A673 (cell line): ENCODE measurements at regions not wholly inside any gene's neighbourhood (a gene's known extent, or its start where the extent isn't known, plus 50 kb on each side); places are given as distances from the start of the nearest gene placed in this dataset.

Experiments
- BruUV-seq: library from RNA; stranded (reverse); fragments of 400-500 nt; replicated peaks from 2 replicates; lab custom pipeline; 2021; lab: Mats Ljungman, UMichigan
- CTCF ChIA-PET: fragments of 300-600 bp; sonication (Branson Sonifier 250); formaldehyde crosslinking; loops from one replicate; lab custom pipeline; 2022; ENCODE audit warnings: antibody characterized with exemption; lab: Charles Lee
- POLR2A ChIA-PET: fragments of 300-600 bp; sonication (Branson Sonifier 250); formaldehyde crosslinking; loops from one replicate; lab custom pipeline; 2022; ENCODE audit warnings: antibody characterized with exemption; ENCODE audit not compliant: low non-redundant PET; lab: Charles Lee
- DNase-seq: peaks from one replicate; pipeline ENCODE4 v3.0.0-alpha.2; 2015; ENCODE audit warnings: low spot score
- H3K27ac ChIP-seq: fragments of 200-600 bp; sonication (generic); 2 replicates; pipeline ENCODE4 v1.5.1; 2016; ENCODE audit warnings: mixed run types, low read depth, mild to moderate bottlenecking, mixed read lengths, antibody characterized with exemption, low read length; ENCODE audit not compliant: poor library complexity, severe bottlenecking
- H3K27me3 ChIP-seq: fragments of 200-600 bp; sonication (generic); replicated peaks from 2 replicates; pipeline ENCODE4 v1.6.1; 2017; ENCODE audit warnings: mixed run types, low read depth, mild to moderate bottlenecking, mixed read lengths, antibody characterized with exemption, low read length; ENCODE audit not compliant: insufficient read depth, poor library complexity
- H3K36me3 ChIP-seq: fragments of 200-600 bp; sonication (generic); 2 replicates; pipeline ENCODE4 v1.6.1; 2016; ENCODE audit warnings: mixed run types, mild to moderate bottlenecking, mixed read lengths, antibody characterized with exemption, low read length; ENCODE audit not compliant: insufficient read depth, poor library complexity, severe bottlenecking
- H3K4me1 ChIP-seq: fragments of 200-600 bp; sonication (generic); 2 replicates; pipeline ENCODE4 v1.6.1; 2017; ENCODE audit warnings: mixed run types, mild to moderate bottlenecking, mixed read lengths, antibody characterized with exemption, low read length; ENCODE audit not compliant: insufficient read depth, poor library complexity, severe bottlenecking
- H3K4me3 ChIP-seq: fragments of 200-600 bp; sonication (generic); 2 replicates; pipeline ENCODE4 v1.5.1; 2016; ENCODE audit warnings: low read depth, mixed run types, mild to moderate bottlenecking, mixed read lengths, low read length; ENCODE audit not compliant: poor library complexity, severe bottlenecking
- H3K9me3 ChIP-seq: fragments of 200-600 bp; sonication (generic); 2 replicates; pipeline ENCODE4 v1.6.1; 2016; ENCODE audit warnings: mixed run types, low read depth, mild to moderate bottlenecking, mixed read lengths, antibody characterized with exemption, low read length; ENCODE audit not compliant: poor library complexity, severe bottlenecking
- EZH2 ChIP-seq: fragments of 200-600 bp; sonication (generic); IDR thresholded peaks from 2 replicates; pipeline ENCODE4 v1.6.1; 2017; ENCODE audit warnings: borderline replicate concordance, low read depth, mild to moderate bottlenecking, mixed read lengths, antibody characterized with exemption, low read length; ENCODE audit not compliant: poor library complexity, severe bottlenecking
- intact Hi-C: fragments of 100-400 bp; cut with micrococcal nuclease; formaldehyde crosslinking; loops from one replicate; pipeline ENCODE4 v1.10.0; 2022; ENCODE audit not compliant: unreplicated experiment
- TF ChIP-seq, protein P1 (sequence below): fragments of 300-800, 200-600 bp; sonication (generic); conservative IDR thresholded peaks from 2 replicates; pipeline ENCODE4 v1.5.1; 2017; ENCODE audit warnings: low read depth, mild to moderate bottlenecking, antibody characterized with exemption, low read length, moderate library complexity, mixed read lengths

DNA sequence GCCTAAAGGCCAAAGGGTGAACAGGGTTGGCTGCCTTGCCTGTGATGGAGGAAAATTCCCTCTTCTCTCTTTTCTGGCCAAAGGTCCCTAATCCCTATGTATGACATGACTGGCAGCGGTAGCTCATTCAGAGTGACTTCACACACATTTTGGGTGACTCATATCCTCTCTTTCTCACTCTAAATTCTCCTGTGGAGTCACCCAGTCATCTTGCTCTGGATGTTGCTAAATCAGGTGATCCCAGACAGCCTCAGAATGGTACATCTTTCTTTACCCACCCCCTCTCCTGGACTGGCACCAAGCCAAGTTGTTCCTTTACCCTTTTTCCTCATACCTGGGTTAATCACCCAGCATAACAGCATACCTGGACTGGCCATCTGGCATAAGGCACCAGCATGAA is 77.2 kb downstream of the NEURL3 start:
- peak; percentile 79 for DNase-seq
- TF ChIP-seq, protein P1, sequence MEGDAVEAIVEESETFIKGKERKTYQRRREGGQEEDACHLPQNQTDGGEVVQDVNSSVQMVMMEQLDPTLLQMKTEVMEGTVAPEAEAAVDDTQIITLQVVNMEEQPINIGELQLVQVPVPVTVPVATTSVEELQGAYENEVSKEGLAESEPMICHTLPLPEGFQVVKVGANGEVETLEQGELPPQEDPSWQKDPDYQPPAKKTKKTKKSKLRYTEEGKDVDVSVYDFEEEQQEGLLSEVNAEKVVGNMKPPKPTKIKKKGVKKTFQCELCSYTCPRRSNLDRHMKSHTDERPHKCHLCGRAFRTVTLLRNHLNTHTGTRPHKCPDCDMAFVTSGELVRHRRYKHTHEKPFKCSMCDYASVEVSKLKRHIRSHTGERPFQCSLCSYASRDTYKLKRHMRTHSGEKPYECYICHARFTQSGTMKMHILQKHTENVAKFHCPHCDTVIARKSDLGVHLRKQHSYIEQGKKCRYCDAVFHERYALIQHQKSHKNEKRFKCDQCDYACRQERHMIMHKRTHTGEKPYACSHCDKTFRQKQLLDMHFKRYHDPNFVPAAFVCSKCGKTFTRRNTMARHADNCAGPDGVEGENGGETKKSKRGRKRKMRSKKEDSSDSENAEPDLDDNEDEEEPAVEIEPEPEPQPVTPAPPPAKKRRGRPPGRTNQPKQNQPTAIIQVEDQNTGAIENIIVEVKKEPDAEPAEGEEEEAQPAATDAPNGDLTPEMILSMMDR, result no peak
- no peak for TF ChIP-seq EZH2
- Histone ChIP-seq H3K4me3 (no peak overlapping the region), H3K4me1 (peaks cover 12% of the 10 kb centered on the region), H3K36me3 (no peaks in the 10 kb centered on the region), H3K27ac (no peak overlapping the region), H3K27me3 (no peaks in the 10 kb centered on the region), H3K9me3 (peaks cover 9% of the 10 kb centered on the region)
- POLR2A ChIA-PET, result no interaction called here
- CTCF ChIA-PET, result no interaction called here
- intact Hi-C loops, result no loop called here
- no TSS peak for BruUV-seq

DNA sequence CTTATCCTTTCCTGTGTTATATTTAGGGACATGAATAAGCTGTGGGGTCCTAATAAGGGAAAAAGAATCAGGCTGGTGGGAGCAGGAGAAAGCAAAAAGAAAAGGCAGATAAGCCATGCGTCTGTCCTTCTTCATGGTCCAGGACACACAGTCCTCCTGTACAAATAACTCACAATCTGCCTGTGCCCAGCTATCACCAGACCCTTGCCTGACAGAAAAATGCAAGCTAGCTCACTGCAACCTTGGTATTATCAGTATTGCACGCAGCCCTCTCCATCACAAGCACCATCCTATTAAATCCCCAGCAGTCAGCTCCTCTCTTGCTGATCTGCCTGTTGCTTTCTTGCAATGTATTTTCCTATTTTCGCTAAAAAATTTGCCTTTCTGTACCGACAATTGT is 78.0 kb downstream of the NEURL3 start:
- CTCF ChIA-PET, result no interaction called here
- no peak overlapping the region for H3K27ac ChIP-seq
- TF ChIP-seq EZH2, result no peak
- TF ChIP-seq, protein P1, result no peak
- no peak overlapping the region for H3K4me3 ChIP-seq
- peaks cover 9% of the 10 kb centered on the region for H3K9me3 ChIP-seq
- no TSS peak for BruUV-seq
- no peaks in the 10 kb centered on the region for H3K36me3 ChIP-seq
- no peaks in the 10 kb centered on the region for H3K27me3 ChIP-seq
- POLR2A ChIA-PET, result no interaction called here
- peaks cover 12% of the 10 kb centered on the region for H3K4me1 ChIP-seq
- DNase-seq, result no peak
- intact Hi-C loops, result no loop called here

DNA sequence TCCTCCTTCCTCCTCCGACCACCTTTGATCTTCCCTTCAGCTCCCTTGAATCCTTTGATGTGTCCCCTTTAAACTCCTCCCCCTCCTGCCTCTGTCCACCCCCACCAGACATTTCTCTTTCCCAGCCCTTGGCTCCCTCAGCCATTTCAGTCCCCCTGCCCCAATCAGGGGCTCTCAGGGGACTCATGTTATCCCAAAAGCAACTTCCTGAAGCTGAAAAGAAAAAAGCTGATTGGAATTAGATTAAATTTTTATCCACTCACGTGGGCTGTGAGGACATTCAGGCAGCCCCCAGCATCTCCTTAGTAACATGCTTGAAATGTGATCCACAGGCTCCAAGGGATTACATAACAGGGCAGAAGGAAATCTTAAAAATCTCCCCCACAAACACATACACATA is 81.3 kb downstream of the NEURL3 start:
- no peak for TF ChIP-seq EZH2
- no peak overlapping the region for H3K4me3 ChIP-seq
- no peak overlapping the region for H3K27ac ChIP-seq
- peak; percentile 69 for DNase-seq
- H3K4me1 ChIP-seq, result peaks cover 12% of the 10 kb centered on the region
- intact Hi-C loops, result no loop called here
- H3K36me3 ChIP-seq, result no peaks in the 10 kb centered on the region
- H3K9me3 ChIP-seq, result no peaks in the 10 kb centered on the region
- ChIA-PET POLR2A (no interaction called here), CTCF (no interaction called here)
- no TSS peak for BruUV-seq
- no peaks in the 10 kb centered on the region for H3K27me3 ChIP-seq
